Upper lobe of right lung (tissue), 1 donor: ENCODE measurements at regions not wholly inside any gene's neighbourhood (a gene's known extent, or its start where the extent isn't known, plus 50 kb on each side); places are given as distances from the start of the nearest gene placed in this dataset.
A peak's percentile ranks its signal among the peaks of the same experiment; 100 is the strongest.

Experiments
- ATAC-seq: fragments of 200-7000 bp; cut with Tn5 transposase; one replicate; pipeline ENCODE4 v1.9.1; 2020; ENCODE audit warnings: mild to moderate bottlenecking, moderate library complexity
- DNase-seq: peaks from one replicate; pipeline ENCODE4 v3.0.0-alpha.2; 2020
- H3K27ac ChIP-seq: fragments of 200-600 bp; one replicate; pipeline ENCODE4 v1.8.0; 2022
- H3K27me3 ChIP-seq: fragments of 200-600 bp; one replicate; pipeline ENCODE4 v1.8.0; 2022; ENCODE audit warnings: mild to moderate bottlenecking
- H3K36me3 ChIP-seq: fragments of 200-600 bp; one replicate; pipeline ENCODE4 v1.8.0; 2022
- H3K4me1 ChIP-seq: fragments of 200-600 bp; one replicate; pipeline ENCODE4 v1.8.0; 2022
- H3K4me3 ChIP-seq: fragments of 200-600 bp; one replicate; pipeline ENCODE4 v1.8.0; 2022; ENCODE audit warnings: mild to moderate bottlenecking
- H3K9me3 ChIP-seq: fragments of 200-600 bp; one replicate; pipeline ENCODE4 v1.8.0; 2022
- CTCF ChIP-seq: fragments of 200-600 bp; IDR thresholded peaks from one replicate; pipeline ENCODE4 v1.8.0; 2022; ENCODE audit warnings: antibody characterized with exemption
- intact Hi-C: fragments of 100-400 bp; cut with DNase I; formaldehyde crosslinking; loops from one replicate; pipeline ENCODE4 v1.11.0; 2022
- donor health status: DM: no; HTN: yes; CAD: no; lungs with severe emphysema.

GRCh38 chr10:57874810-57875209, 392.9 kb downstream of the IPMK start:
- no peak for DNase-seq
- no peak overlapping the region for H3K4me3 ChIP-seq
- no peak for TF ChIP-seq CTCF
- no peaks in the 10 kb centered on the region for H3K36me3 ChIP-seq
- intact Hi-C loops = no loop called here
- H3K9me3 ChIP-seq = no peaks in the 10 kb centered on the region
- ATAC-seq = no peak
- H3K4me1 ChIP-seq = no peaks in the 10 kb centered on the region
- no peaks in the 10 kb centered on the region for H3K27me3 ChIP-seq
- no peak overlapping the region for H3K27ac ChIP-seq

- no peaks in the 10 kb centered on the region for H3K27me3 ChIP-seq
- no peak for ATAC-seq
- H3K9me3 ChIP-seq = no peaks in the 10 kb centered on the region
- no peak overlapping the region for H3K4me3 ChIP-seq
- intact Hi-C loops = no loop called here
- H3K4me1 ChIP-seq = no peaks in the 10 kb centered on the region
- DNase-seq = no peak
- no peak for TF ChIP-seq CTCF
- H3K36me3 ChIP-seq = no peaks in the 10 kb centered on the region
- no peak overlapping the region for H3K27ac ChIP-seq
Measured at GRCh38 chr10:57867241-57867640, 400.5 kb downstream of the IPMK start.

- no peak for ATAC-seq
- no peak for DNase-seq
Measured at GRCh38 chr10:57864765-57865680, 402.7 kb downstream of the IPMK start.

GRCh38 chr10:57849691-57850357, 417.9 kb downstream of the IPMK start:
- intact Hi-C loops = no loop called here

More at GRCh38 chr10:57864765-57865680, 402.7 kb downstream of the IPMK start:
- no peaks in the 10 kb centered on the region for H3K36me3 ChIP-seq
- H3K27me3 ChIP-seq = no peaks in the 10 kb centered on the region
- no peak overlapping the region for H3K27ac ChIP-seq
- no peak for TF ChIP-seq CTCF
- intact Hi-C loops = no loop called here
- no peak overlapping the region for H3K4me3 ChIP-seq
- no peaks in the 10 kb centered on the region for H3K9me3 ChIP-seq
- H3K4me1 ChIP-seq = no peaks in the 10 kb centered on the region

More at GRCh38 chr10:57849691-57850357, 417.9 kb downstream of the IPMK start:
- Histone ChIP-seq H3K36me3 (no peaks in the 10 kb centered on the region), H3K4me3 (no peak overlapping the region), H3K9me3 (no peaks in the 10 kb centered on the region), H3K27me3 (no peaks in the 10 kb centered on the region), H3K4me1 (no peaks in the 10 kb centered on the region), H3K27ac (no peak overlapping the region)
- TF ChIP-seq CTCF = peak; percentile 37
- DNase-seq (no peak), ATAC-seq (no peak)
